ENCODE measurements at regions not wholly inside any gene's neighbourhood (a gene's known extent, or its start where the extent isn't known, plus 50 kb on each side); places are given as distances from the start of the nearest gene placed in this dataset.

GRCh38 chr19:27975419-27976005, 1237.4 kb downstream of the UQCRFS1 start:
- Histone ChIP-seq H3K4me3 (ENCODE audit: low read length in 2 of 2) (no peak overlapping the region), H3K27ac (ENCODE audit: low read depth, low read length) (no peak overlapping the region), H3K27me3 (ENCODE audit: insufficient read depth, low read length) (no peaks in the 10 kb centered on the region), H3K9me3 (ENCODE audit: control insufficient read depth in 1 of 2, low read length in 2 of 2) (no peaks in the 10 kb centered on the region), H3K36me3 (ENCODE audit: insufficient read depth, low read length) (no peaks in the 10 kb centered on the region), H3K4me1 (ENCODE audit: insufficient read depth, low read length) (no peaks in the 10 kb centered on the region)
- Mint-ChIP-seq H3K36me3 (no peaks in the 10 kb centered on the region), H3K27me3 (peaks cover 0 to 4% of the 10 kb centered on the region in 2 donors), H3K4me3 (no peak overlapping the region), H3K27ac (no peak overlapping the region), H3K4me1 (no peaks in the 10 kb centered on the region), H3K9me3 (peaks cover 0 to 3% (median 0%) of the 10 kb centered on the region in 8 donors)
- no peak for DNase-seq
- intact Hi-C loops (cut with micrococcal nuclease): no loop called here
- ChIA-PET CTCF (ENCODE audit: partially characterized antibody) (no interaction called here), POLR2A (ENCODE audit: partially characterized antibody) (no interaction called here)

- intact Hi-C loops (cut with micrococcal nuclease): no loop called here
- Histone ChIP-seq H3K36me3 (ENCODE audit: insufficient read depth, low read length) (no peaks in the 10 kb centered on the region), H3K4me3 (ENCODE audit: low read length in 2 of 2) (no peak overlapping the region), H3K9me3 (ENCODE audit: control insufficient read depth in 1 of 2, low read length in 2 of 2) (no peaks in the 10 kb centered on the region), H3K4me1 (ENCODE audit: insufficient read depth, low read length) (no peaks in the 10 kb centered on the region), H3K27ac (ENCODE audit: low read depth, low read length) (no peak overlapping the region), H3K27me3 (ENCODE audit: insufficient read depth, low read length) (no peaks in the 10 kb centered on the region)
- ChIA-PET POLR2A (ENCODE audit: partially characterized antibody) (no interaction called here), CTCF (ENCODE audit: partially characterized antibody) (no interaction called here)
- H3K27ac Mint-ChIP-seq: no peak overlapping the region
- H3K36me3 Mint-ChIP-seq: no peaks in the 10 kb centered on the region
- H3K9me3 Mint-ChIP-seq: peaks cover 0 to 3% (median 0%) of the 10 kb centered on the region in 8 donors
- H3K27me3 Mint-ChIP-seq: peaks cover 0 to 4% of the 10 kb centered on the region in 2 donors
- no peaks in the 10 kb centered on the region for H3K4me1 Mint-ChIP-seq
- no peak for DNase-seq
- H3K4me3 Mint-ChIP-seq: no peak overlapping the region
Measured at GRCh38 chr19:27974082-27974513, 1238.9 kb downstream of the UQCRFS1 start.

- H3K27ac ChIP-seq (ENCODE audit: low read depth, low read length): no peak overlapping the region
- intact Hi-C loops (cut with micrococcal nuclease): no loop called here
- Mint-ChIP-seq H3K4me1 (no peaks in the 10 kb centered on the region), H3K4me3 (no peak overlapping the region), H3K27ac (no peak overlapping the region), H3K9me3 (peaks cover 0 to 3% (median 0%) of the 10 kb centered on the region in 8 donors), H3K36me3 (no peaks in the 10 kb centered on the region), H3K27me3 (peaks cover 0 to 4% of the 10 kb centered on the region in 2 donors)
- POLR2A ChIA-PET (ENCODE audit: partially characterized antibody): no interaction called here
- H3K27me3 ChIP-seq (ENCODE audit: insufficient read depth, low read length): no peaks in the 10 kb centered on the region
- no peaks in the 10 kb centered on the region for H3K36me3 ChIP-seq (ENCODE audit: insufficient read depth, low read length)
- CTCF ChIA-PET (ENCODE audit: partially characterized antibody): no interaction called here
- no peaks in the 10 kb centered on the region for H3K9me3 ChIP-seq (ENCODE audit: control insufficient read depth in 1 of 2, low read length in 2 of 2)
- DNase-seq: no peak
- H3K4me1 ChIP-seq (ENCODE audit: insufficient read depth, low read length): no peaks in the 10 kb centered on the region
- H3K4me3 ChIP-seq (ENCODE audit: low read length in 2 of 2): no peak overlapping the region
Measured at GRCh38 chr19:27972291-27973040, 1240.5 kb downstream of the UQCRFS1 start.

GRCh38 chr19:27971869-27972268, 1241.1 kb downstream of the UQCRFS1 start:
- Mint-ChIP-seq H3K4me1 (no peaks in the 10 kb centered on the region), H3K9me3 (peaks cover 0 to 3% (median 0%) of the 10 kb centered on the region in 8 donors), H3K4me3 (no peak overlapping the region), H3K27ac (no peak overlapping the region), H3K36me3 (no peaks in the 10 kb centered on the region), H3K27me3 (peaks cover 0 to 7% of the 10 kb centered on the region in 2 donors)
- Histone ChIP-seq H3K4me1 (ENCODE audit: insufficient read depth, low read length) (no peaks in the 10 kb centered on the region), H3K27me3 (ENCODE audit: insufficient read depth, low read length) (no peaks in the 10 kb centered on the region), H3K9me3 (ENCODE audit: control insufficient read depth in 1 of 2, low read length in 2 of 2) (no peaks in the 10 kb centered on the region), H3K36me3 (ENCODE audit: insufficient read depth, low read length) (no peaks in the 10 kb centered on the region), H3K27ac (ENCODE audit: low read depth, low read length) (no peak overlapping the region), H3K4me3 (ENCODE audit: low read length in 2 of 2) (no peak overlapping the region)
- intact Hi-C loops (cut with micrococcal nuclease): no loop called here
- DNase-seq: no peak
- CTCF ChIA-PET (ENCODE audit: partially characterized antibody): no interaction called here
- POLR2A ChIA-PET (ENCODE audit: partially characterized antibody): no interaction called here

GRCh38 chr19:27971071-27971470, 1241.9 kb downstream of the UQCRFS1 start:
- peaks cover 0 to 3% (median 0%) of the 10 kb centered on the region in 8 donors for H3K9me3 Mint-ChIP-seq
- Histone ChIP-seq H3K36me3 (ENCODE audit: insufficient read depth, low read length) (no peaks in the 10 kb centered on the region), H3K27me3 (ENCODE audit: insufficient read depth, low read length) (no peaks in the 10 kb centered on the region), H3K4me3 (ENCODE audit: low read length in 2 of 2) (no peak overlapping the region), H3K27ac (ENCODE audit: low read depth, low read length) (no peak overlapping the region), H3K4me1 (ENCODE audit: insufficient read depth, low read length) (no peaks in the 10 kb centered on the region), H3K9me3 (ENCODE audit: control insufficient read depth in 1 of 2, low read length in 2 of 2) (no peaks in the 10 kb centered on the region)
- POLR2A ChIA-PET (ENCODE audit: partially characterized antibody): no interaction called here
- intact Hi-C loops (cut with micrococcal nuclease): no loop called here
- no peak for DNase-seq
- H3K36me3 Mint-ChIP-seq: no peaks in the 10 kb centered on the region
- H3K27me3 Mint-ChIP-seq: peaks cover 0 to 8% of the 10 kb centered on the region in 2 donors
- no peak overlapping the region for H3K4me3 Mint-ChIP-seq
- no peak overlapping the region for H3K27ac Mint-ChIP-seq
- CTCF ChIA-PET (ENCODE audit: partially characterized antibody): no interaction called here
- H3K4me1 Mint-ChIP-seq: no peaks in the 10 kb centered on the region

GRCh38 chr19:27966390-27966816, 1246.5 kb downstream of the UQCRFS1 start:
- Histone ChIP-seq H3K27me3 (ENCODE audit: insufficient read depth, low read length) (no peaks in the 10 kb centered on the region), H3K36me3 (ENCODE audit: insufficient read depth, low read length) (no peaks in the 10 kb centered on the region), H3K9me3 (ENCODE audit: control insufficient read depth in 1 of 2, low read length in 2 of 2) (no peaks in the 10 kb centered on the region), H3K4me3 (ENCODE audit: low read length in 2 of 2) (no peak overlapping the region), H3K27ac (ENCODE audit: low read depth, low read length) (no peak overlapping the region), H3K4me1 (ENCODE audit: insufficient read depth, low read length) (no peaks in the 10 kb centered on the region)
- Mint-ChIP-seq H3K27me3 (peaks cover 3 to 4% of the 10 kb centered on the region in 2 donors), H3K9me3 (peaks cover 0 to 1% (median 0%) of the 10 kb centered on the region in 8 donors), H3K4me3 (no peak overlapping the region), H3K36me3 (no peaks in the 10 kb centered on the region), H3K27ac (no peak overlapping the region), H3K4me1 (no peaks in the 10 kb centered on the region)
- CTCF ChIA-PET (ENCODE audit: partially characterized antibody): interaction anchor here (1.4 kb wide), 1 partner anchor 913 kb away, joined by 6 read pairs; no protein-coding TSS in a partner anchor
- DNase-seq: peak in 2 of 5 donors; percentile 1
- POLR2A ChIA-PET (ENCODE audit: partially characterized antibody): no interaction called here
- intact Hi-C loops (cut with micrococcal nuclease): loop anchor here (10.0 kb wide), 1 partner anchor 748 kb away; no protein-coding TSS in a partner anchor

- H3K36me3 ChIP-seq (ENCODE audit: insufficient read depth, low read length): no peaks in the 10 kb centered on the region
- no peak overlapping the region for H3K4me3 ChIP-seq (ENCODE audit: low read length in 2 of 2)
- H3K27me3 ChIP-seq (ENCODE audit: insufficient read depth, low read length): no peaks in the 10 kb centered on the region
- CTCF ChIA-PET (ENCODE audit: partially characterized antibody): no interaction called here
- H3K27ac ChIP-seq (ENCODE audit: low read depth, low read length): no peak overlapping the region
- Mint-ChIP-seq H3K4me3 (no peak overlapping the region), H3K4me1 (no peaks in the 10 kb centered on the region), H3K27ac (no peak overlapping the region), H3K36me3 (no peaks in the 10 kb centered on the region), H3K9me3 (peaks cover 0 to 2% (median 0%) of the 10 kb centered on the region in 8 donors), H3K27me3 (peaks cover 3 to 4% of the 10 kb centered on the region in 2 donors)
- intact Hi-C loops (cut with micrococcal nuclease): loop anchor here (10.0 kb wide), 1 partner anchor 751 kb away; no protein-coding TSS in a partner anchor
- H3K4me1 ChIP-seq (ENCODE audit: insufficient read depth, low read length): no peaks in the 10 kb centered on the region
- H3K9me3 ChIP-seq (ENCODE audit: control insufficient read depth in 1 of 2, low read length in 2 of 2): no peaks in the 10 kb centered on the region
- POLR2A ChIA-PET (ENCODE audit: partially characterized antibody): no interaction called here
- no peak for DNase-seq
Measured at GRCh38 chr19:27964185-27964584, 1248.8 kb downstream of the UQCRFS1 start.
